Left lobe of liver (tissue), 2 donors: ENCODE measurements at regions not wholly inside any gene's neighbourhood (a gene's known extent, or its start where the extent isn't known, plus 50 kb on each side); places are given as distances from the start of the nearest gene placed in this dataset.
"Not testable (repeated sequence)": the region's sequence is repeated elsewhere in the genome, so short reads cannot be mapped to it uniquely, and the experiment has no call there.

ENCODE experiments used
- ATAC-seq: fragments of 200-7000 bp; cut with Tn5 transposase; one replicate; pipeline ENCODE4 v1.9.1; 2020; ENCODE audit warnings: mild to moderate bottlenecking, moderate library complexity
- DNase-seq: peaks from one replicate; pipeline ENCODE4 v3.0.0-alpha.2; 2020; ENCODE audit warnings: low spot score
- donor health status: DM: no; HTN: no; CAD: no; lungs with moderate emphysema.
- donor health status: DM: no; HTN: yes; CAD: no.

GRCh38 chr4:86413426-86413825 is 53.6 kb upstream of the MAPK10 start:
- not testable (repeated sequence) for ATAC-seq

GRCh38 chr4:86414686-86415085 is 54.8 kb upstream of the MAPK10 start:
- no peak for DNase-seq

More at GRCh38 chr4:86413426-86413825, 53.6 kb upstream of the MAPK10 start:
- not testable (repeated sequence) for DNase-seq

GRCh38 chr4:86416081-86416480 is 56.2 kb upstream of the MAPK10 start:
- ATAC-seq (no peak), DNase-seq (no peak)

More at GRCh38 chr4:86414686-86415085, 54.8 kb upstream of the MAPK10 start:
- ATAC-seq, result no peak

GRCh38 chr4:86421461-86421860 is 61.6 kb upstream of the MAPK10 start:
- DNase-seq (no peak), ATAC-seq (no peak)

DNA sequence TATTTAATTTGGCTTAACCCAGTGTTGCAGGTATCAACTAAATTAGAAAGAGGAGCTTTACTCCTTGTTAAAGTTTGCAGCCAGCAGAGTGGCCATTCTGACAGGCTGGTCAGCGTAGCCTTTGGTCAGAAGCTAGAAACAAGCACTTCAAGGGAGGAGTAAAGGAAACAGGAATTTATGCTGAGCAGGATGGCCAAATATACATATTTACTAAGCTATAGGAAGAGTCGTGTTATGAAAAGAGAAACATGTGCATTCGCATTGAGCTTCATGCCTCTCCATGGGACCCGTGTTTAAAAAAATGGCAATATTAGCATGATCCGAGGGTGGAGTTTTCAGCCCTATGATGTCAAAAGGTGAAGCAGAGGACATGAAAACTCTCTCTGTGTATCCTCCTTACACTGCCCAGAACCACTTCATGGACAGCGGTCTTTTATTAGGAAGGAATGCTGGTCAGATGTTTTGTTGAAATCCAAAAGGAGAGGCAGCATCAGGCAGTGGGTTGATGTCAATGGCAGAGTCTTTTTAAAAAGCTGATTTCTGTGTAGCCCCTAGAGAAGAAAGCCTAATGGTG is 71.8 kb upstream of the MAPK10 start:
- DNase-seq (no peak), ATAC-seq (no peak)

DNA sequence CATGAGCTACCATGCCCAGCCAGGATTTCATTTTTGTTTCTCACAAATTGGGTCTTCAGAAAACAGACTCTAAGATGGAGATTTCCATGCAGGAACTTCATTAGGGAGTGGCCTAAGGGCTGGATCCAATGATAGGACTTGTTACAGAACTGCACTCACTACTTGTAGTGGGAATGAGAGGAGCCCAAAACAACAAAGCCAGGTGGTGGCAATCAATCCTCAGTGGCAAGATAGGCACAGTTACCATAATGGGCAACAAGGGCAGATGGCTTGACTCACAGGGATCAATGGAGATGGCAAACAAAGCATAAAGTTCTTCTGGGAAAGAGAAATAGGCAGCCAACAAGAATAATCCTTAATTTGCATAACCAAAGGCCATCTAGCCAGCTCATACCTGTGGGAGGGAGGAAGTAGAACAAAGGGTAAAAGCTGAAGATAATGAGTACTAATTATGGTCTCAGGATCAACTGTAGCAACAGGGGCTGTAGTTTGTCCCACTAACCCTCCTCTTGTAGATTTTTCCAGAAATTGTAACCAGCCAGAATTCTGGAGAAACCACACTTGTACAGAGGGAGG is 72.8 kb upstream of the MAPK10 start:
- ATAC-seq (no peak), DNase-seq (no peak)

DNA sequence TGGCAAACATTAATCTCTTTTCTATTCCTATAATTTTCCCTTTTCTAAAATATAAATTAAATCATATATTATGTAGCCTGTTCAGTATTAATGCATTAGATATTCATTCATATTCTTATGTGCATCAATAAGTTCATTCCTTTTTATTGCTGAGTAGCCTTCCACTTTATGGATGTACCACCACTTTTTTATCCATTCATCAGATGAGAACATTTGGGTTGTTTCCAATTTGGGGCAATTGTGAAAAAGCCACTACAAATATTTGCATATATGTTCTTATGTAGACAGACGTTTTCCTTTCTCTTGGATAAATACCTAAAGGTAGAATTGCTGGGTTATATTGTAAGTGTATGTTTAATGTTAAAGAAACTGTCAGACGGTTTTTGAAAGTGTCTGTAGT is 79.4 kb upstream of the MAPK10 start:
- ATAC-seq, result no peak
- no peak for DNase-seq

- ATAC-seq, result no peak
- no peak for DNase-seq
Measured at GRCh38 chr4:86441175-86441936, 81.5 kb upstream of the MAPK10 start.

DNA sequence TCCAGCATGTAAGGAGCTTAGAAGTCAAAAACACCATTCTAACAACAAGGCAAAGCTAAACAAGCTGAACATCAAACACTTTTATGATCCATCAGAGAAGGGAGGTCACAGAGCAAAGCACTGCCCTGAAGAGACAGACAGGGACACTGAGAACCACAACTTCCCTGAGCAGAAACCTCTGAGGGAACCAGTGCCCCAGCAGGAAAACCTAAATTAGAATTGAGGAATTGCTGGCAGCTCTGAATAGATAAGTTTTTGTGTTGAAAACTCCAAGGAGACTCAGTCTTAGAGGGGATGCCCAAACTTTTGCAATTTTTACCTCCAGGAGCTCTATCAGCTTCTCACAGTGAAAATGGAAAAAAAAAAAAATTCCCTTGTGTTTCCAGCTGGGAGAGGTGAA is 83.0 kb upstream of the MAPK10 start:
- no peak for DNase-seq
- ATAC-seq, result no peak

- no peak for DNase-seq
Measured at GRCh38 chr4:86443495-86443894, 83.6 kb upstream of the MAPK10 start.

GRCh38 chr4:86446996-86447395 is 87.1 kb upstream of the MAPK10 start:
- DNase-seq (no peak), ATAC-seq (no peak)

More at GRCh38 chr4:86443495-86443894, 83.6 kb upstream of the MAPK10 start:
- no peak for ATAC-seq

- ATAC-seq (no peak), DNase-seq (no peak)
Measured at GRCh38 chr4:86448871-86449270, 89.0 kb upstream of the MAPK10 start.

DNA sequence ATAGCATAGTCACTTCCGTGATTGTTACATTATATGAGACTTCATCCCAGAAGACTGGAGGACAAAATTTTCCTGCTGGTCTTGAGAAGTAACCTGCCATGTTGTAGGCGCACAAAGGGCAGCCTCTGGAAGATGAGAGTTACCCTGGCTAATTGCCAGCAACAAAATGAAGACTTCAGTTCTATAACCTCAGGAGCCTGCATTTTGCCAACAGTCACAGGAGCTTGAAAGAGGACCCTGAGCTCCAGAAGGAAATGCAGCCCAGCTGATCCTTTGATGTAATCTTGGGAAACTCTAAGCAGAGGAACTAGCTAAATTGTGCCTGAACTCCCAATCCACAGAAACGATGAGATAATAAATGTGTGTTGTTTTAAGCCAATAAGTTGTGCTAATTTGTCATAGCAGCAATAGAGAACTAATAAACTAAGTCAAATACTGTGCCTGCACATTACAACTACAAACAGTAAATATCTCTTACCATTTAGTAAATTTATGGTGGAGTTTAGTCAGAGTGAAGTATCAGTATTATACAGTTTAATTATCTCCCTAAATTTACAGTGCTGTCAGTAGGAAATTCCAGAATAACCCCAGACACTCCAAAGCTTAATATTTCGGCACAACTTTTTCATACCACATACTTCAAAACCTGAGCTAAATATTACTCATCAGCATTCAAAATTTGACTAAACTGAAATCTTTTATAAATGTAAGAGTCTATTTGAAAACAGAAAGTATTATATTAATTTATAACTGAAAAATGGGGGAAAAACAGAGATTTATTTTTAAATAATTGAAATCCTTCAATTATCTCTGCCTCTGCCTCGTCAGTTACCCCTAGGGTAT is 90.1 kb upstream of the MAPK10 start:
- no peak for DNase-seq
- no peak for ATAC-seq

- no peak for ATAC-seq
Measured at GRCh38 chr4:86450861-86451260, 91.0 kb upstream of the MAPK10 start.

GRCh38 chr4:86451560-86452330 is 91.9 kb upstream of the MAPK10 start:
- no peak for DNase-seq

More at GRCh38 chr4:86450861-86451260, 91.0 kb upstream of the MAPK10 start:
- no peak for DNase-seq

GRCh38 chr4:86452422-86452891 is 92.6 kb upstream of the MAPK10 start:
- ATAC-seq (no peak), DNase-seq (no peak)

More at GRCh38 chr4:86451560-86452330, 91.9 kb upstream of the MAPK10 start:
- ATAC-seq, result no peak

- ATAC-seq (no peak), DNase-seq (no peak)
Measured at GRCh38 chr4:86452924-86453531, 93.2 kb upstream of the MAPK10 start.

- ATAC-seq, DNase-seq: not testable (repeated sequence)
Measured at GRCh38 chr4:86453611-86454072, 93.8 kb upstream of the MAPK10 start.

DNA sequence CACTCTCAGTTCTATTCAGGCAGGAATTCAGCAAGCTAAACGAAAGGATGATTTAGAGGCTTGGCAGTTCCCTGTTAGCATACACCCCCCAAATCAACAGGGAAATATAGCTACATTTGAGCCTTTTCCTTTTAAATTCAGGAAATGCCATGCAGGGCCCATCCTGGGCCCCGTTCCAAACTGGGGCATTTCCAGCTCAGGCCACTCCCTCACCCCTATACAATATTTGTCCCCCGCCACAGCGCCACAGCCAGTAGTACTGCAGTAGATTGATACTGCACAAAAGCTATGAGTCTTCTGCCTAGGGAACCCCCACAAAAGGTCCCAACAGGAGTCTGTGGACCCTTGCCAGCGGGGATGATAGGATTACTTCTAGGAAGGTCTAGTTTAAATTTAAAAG is 102.0 kb upstream of the MAPK10 start:
- DNase-seq (no peak), ATAC-seq (no peak)
